GM18499 (cell line): ENCODE measurements at regions not wholly inside any gene's neighbourhood (a gene's known extent, or its start where the extent isn't known, plus 50 kb on each side); places are given as distances from the start of the nearest gene placed in this dataset.
"Not testable (repeated sequence)": the region's sequence is repeated elsewhere in the genome, so short reads cannot be mapped to it uniquely, and the experiment has no call there.

ENCODE experiments used
- ATAC-seq: cut with Tn5 transposase; IDR thresholded peaks from one replicate; pipeline ENCODE4 v1.9.1; 2021; ENCODE audit warnings: moderate number of reproducible peaks; ENCODE audit not compliant: insufficient read depth, unreplicated experiment

DNA sequence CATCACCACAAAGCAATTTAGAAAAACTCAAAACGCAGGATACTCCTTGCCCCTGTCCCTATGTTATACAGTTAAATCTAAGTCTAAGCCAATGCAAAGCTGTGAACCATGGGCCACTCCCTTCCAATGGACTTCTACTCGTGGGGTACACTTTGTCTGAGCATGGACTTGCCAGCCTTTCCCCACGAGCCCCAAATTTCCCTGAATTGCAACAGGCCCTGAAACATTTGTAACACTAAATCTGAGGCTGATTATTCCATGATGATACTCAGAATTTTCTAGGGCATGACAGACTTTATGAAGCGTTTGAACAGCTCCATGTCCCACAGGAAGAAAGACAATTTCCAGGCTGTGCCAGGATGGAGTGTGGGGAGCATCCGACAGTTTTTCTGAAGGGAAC lies 189.6 kb downstream of the TXNL1 start:
- ATAC-seq, result no peak

GRCh38 chr18:56445422-56445821 lies 193.0 kb downstream of the TXNL1 start:
- no peak for ATAC-seq

GRCh38 chr18:56444201-56444600 lies 194.2 kb downstream of the TXNL1 start:
- no peak for ATAC-seq

DNA sequence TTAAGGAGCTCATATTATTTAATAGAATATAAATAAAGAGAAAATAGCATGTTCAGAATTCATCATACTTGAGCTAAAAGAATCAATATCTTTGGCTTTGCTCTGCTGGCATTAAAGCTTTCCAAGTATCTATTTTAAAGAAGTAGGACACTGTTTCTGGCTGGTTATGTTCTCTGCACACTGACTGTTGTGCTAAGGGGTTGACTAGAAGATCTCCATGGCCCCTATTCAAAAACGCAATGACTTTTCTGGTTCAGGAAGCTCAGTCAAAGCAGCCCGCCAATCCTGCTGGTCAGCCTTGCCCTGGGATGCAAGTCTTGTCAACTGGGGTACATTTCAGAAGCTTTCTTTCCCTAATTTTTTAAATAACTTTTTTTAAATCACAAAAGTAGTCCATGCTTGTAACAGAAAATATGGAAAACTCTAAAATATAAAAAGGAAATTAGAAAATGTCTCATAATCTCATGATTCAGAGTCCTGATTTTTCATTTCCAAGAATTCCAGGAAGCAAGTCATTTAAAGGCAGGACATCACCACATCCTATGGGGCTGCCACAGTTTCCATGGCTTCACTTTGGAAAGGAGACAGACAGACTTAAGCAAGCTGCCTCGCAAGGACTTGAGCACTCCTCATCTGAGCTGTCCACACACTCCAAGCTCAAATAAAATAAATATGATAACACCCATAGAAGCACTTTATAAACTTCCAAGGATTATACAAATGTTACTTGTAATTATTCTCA lies 195.1 kb downstream of the TXNL1 start:
- ATAC-seq, result no peak

DNA sequence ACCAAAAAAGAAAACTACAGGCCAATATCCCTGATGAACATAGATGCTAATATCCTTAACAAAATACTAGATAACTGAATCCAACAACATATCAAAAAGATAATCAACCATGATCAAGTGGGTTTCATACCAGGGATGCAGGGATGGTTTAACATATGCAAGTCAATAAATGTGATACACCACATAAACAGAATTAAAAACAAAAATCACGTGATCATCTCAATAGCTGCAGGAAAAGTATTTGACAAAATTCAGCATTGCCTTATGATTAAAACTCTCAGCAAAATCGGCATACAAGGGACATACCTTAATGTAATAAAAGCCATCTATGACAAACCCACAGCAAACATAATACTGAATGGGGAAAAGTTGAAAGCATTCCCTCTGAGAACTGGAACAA lies 199.9 kb downstream of the TXNL1 start:
- not testable (repeated sequence) for ATAC-seq

GRCh38 chr18:56436651-56437050 lies 201.7 kb downstream of the TXNL1 start:
- no peak for ATAC-seq

DNA sequence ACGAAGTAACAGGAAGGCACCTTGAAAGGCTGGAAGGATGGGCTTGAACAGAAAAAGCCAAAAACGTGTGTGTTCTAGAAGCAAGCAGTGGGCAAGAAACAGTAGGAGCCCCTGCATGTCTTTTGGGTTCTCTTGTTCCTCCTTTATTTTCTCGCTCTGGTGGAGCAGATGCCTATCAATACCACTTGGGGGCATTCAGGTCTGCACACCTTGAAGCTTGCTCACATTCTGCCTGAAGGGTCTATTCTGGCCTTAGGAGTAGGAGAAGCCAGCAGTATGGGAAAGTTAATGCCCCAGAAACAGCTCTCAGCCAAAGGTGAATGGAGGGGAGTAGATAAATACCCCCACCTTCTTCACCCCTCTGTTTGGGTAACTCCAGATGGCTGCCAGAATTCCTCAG lies 204.5 kb downstream of the TXNL1 start:
- ATAC-seq, result no peak

DNA sequence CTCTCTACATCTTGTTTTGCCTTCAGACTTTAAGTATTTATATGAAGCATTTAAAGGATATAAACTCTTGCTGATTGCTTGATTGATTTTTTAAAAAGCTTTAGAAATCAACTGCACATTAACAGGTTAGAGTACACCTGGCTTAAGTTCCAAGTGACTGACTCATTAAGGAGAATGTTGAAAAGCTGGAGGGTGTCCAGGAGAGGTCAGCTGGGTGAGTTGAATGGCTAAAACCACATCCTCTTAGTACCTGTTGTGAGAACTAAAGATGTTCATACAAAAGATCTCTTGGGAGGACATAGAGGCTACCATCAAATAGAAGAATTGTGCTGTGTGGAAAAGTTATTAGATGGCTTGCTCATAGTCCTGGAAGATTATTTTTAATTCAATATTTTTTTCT lies 206.8 kb downstream of the TXNL1 start:
- no peak for ATAC-seq

DNA sequence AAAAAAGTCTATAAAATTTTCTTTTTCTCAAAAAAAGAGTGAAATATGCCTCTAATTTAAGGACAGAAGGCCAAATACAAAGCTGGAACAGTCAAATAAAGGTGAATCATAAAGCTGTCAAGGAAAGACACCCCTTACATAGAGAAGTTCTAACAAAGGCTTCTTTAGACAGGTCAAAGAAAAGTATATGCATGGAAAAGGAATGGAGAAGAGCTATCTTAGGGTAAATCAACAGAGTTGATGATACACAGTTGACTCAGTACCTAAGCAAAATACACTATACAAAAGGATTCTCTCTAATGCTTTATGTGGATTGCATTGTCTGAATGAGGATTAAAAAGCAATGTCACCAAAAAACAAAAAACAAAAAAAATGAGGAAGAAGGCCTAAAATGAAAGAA lies 214.8 kb downstream of the TXNL1 start:
- no peak for ATAC-seq

GRCh38 chr18:56421647-56422046 lies 216.7 kb downstream of the TXNL1 start:
- no peak for ATAC-seq

GRCh38 chr18:56420868-56421267 lies 217.5 kb downstream of the TXNL1 start:
- ATAC-seq, result not testable (repeated sequence)

DNA sequence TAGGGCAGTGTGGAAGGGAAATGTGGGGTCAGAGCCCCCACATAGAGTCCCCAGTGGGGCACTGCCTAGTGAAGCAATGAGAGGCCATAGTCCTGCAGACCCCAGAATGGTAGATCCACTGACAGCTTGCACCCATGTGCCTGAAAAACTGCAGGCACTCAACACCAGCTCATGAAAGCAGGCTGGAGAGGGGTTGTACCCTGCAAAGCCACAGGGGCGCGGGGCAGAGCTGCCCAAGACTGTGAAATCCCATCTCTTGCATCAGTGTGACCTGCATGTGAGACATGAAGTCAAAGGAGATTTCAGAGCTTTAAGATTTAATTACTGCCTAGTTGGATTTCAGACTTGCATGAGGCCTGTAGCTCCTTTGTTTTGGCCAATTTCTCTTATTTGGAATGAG lies 224.0 kb downstream of the TXNL1 start:
- ATAC-seq, result no peak

DNA sequence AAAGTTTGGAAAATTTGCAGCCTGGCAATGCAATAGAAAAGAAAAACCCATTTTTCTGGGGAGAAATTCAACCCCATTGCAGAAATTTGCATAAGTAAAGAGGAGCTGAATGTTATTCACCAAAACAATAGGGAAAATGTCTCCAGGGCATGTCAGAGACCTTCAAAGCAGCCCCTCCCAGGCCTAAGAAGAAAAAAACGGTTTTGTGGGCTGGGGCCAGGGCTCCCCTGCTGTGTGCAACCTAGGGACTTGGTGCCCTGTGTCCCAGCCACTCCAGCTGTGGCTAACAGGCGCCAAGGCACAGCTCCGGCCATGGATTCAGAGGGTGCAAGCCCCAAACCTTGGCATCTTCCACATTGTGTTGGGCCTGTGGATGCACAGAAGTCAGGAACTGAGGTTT lies 224.5 kb downstream of the TXNL1 start:
- ATAC-seq, result no peak

DNA sequence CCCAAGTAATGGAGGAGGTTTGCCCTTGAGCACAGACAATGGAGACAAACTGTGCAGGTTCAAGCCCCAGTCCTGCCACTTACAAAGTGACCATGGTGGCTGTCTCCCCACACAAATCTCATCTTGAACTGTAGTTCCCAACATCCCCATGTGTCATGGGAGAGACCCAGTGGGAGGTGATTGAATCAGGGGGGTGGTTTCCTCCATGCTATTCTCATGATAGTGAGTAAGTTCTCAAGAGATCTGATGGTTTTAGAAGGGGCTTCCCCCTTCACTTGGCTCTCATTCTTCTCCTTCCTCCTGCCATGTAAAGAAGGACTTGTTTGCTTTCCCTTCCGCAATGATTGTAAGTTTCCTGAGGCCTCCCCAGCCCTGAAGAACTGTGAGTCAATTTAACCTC lies 225.4 kb downstream of the TXNL1 start:
- no peak for ATAC-seq

DNA sequence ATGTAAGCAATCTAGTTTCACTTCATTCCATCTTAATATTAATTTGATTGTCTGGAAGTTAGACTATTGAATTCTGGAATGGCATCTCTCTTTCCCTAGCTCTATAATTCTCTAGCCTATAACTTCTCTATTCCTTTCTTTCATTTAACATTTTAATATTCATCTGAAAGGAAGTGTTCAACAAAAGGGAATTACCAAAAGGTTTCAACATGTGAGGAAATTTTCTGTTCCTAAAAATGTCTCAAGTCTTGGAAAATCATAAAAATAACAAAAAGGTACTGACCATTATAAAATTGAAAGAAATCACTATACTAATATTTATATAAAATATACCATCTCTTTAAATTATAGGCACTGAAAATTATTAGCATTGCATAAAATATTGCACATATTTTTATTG lies 228.7 kb downstream of the TXNL1 start:
- no peak for ATAC-seq

DNA sequence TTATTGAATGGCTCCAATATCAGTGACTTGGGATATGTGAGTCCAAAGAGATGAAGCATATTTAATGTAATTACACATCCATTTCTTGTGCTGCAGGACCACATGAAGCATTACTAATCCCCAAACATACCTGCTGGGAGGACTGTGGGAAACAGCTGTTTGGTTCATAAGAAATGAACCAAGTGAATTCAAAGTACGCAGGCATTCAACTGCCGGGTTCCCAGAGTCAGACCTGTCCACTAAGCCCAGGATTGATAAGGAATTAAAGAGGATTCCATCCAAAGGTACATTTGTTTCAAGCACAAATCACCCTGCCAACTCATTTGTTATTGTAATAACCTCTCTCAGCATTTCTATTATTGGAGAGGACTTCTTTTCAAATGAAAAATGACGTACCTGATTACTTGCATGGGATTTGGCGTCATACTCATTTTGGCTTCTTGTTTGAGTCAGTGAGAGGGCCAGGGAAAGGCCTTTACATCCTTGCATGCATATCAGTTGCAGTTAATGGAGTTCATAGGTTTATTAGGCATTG lies 230.7 kb downstream of the TXNL1 start:
- no peak for ATAC-seq

DNA sequence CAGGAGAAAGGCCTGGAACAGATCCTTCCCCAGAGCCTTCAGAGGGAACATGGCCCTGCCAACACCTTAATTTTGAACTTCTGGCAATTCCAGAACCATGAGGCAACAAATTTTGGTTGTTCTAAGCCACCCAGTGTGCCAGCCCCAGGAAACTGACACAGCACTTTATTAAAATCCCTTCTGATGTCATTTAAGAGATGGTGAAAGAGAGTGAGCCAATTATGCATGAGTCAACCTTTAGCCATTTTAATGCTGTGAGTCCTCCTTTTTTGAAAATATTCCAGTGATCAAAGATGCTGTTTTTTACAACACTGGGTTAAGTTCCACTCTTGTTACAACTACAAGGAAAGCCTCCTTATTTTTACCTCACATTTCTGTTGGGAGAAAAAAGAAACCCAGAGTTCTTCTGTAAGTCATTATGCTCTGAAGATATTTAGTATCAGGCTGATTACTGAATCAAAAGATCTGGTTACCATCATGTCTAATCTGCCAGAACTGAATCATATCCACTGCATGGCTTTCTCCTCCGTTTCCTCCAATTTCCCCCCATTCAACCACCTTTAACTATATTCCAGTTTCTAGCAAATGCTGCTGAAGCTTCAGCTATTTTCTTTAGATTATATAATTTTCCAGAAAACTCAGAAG lies 235.4 kb downstream of the TXNL1 start:
- no peak for ATAC-seq

GRCh38 chr18:56393870-56394269 lies 244.5 kb downstream of the TXNL1 start:
- no peak for ATAC-seq

DNA sequence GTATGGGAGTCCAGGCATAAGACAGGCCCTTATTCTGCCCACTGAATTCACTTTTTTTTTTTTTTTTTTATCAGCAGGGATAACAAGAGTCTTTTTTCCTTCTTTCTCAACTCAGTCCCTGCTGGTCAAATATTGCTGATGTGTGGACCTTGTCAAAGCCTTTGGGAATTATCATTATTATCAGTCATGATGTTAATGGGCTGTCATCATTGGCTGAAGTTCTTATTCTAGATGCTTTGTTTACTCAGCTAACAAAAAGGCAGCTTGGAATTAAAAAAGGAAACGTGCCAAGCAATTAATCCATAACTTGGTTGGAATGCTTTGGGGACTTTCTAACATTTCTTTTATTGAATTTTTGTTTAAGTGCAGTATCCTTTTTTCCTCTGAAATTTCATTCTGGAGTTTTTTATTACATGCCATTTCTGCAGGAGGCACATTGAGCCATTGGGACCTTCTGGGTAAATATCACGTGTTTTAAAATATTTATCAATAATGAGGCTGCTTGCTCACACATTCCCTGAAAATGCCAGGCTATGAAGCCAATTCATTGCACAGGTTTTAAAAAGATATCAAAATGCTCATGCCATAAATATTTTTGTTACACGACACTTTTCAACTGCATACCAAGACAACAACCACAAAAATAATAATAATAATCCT lies 246.3 kb downstream of the TXNL1 start:
- ATAC-seq, result no peak

DNA sequence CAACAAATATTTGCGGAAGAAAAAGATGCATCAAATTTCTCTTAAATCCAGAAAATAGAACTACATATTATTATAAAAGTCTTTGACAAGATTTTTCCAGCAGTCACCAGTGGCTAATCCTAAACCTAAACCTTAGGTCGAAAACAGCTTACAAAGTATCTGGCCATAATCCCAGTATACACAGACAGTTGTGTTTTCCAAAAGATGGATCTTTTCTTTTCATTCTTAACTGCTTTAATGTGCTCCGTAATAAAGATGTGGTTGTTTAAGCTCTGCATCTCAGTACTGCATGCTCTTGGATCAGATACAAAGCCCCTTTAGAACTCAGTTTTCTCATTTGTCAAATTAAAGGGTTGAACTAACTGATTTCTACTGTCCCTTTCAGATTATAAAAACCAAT lies 247.8 kb downstream of the TXNL1 start:
- no peak for ATAC-seq

DNA sequence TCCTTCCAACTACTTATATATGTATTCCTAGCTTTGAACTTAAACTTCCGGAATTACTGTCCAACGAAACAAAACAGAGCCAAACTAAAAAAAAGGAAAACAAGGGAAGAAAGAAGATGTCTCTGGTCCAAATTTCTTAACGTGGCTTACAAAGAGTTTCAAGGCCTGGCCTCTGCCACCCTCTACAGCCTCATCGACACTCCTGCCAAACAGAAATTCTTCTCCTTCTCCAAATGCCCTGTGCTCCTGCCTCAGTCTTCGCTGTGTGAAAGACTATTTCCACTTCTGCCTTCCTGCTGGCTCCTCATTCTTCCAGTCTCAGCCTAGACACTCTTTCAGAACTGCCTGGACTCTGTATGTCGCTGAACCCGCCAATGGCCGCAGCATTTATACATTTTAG lies 249.2 kb downstream of the TXNL1 start:
- no peak for ATAC-seq
